ENCODE measurements at regions not wholly inside any gene's neighbourhood (a gene's known extent, or its start where the extent isn't known, plus 50 kb on each side); places are given as distances from the start of the nearest gene placed in this dataset.
A peak's percentile ranks its signal among the peaks of the same experiment; 100 is the strongest.
"Not testable (repeated sequence)": the region's sequence is repeated elsewhere in the genome, so short reads cannot be mapped to it uniquely, and the experiment has no call there.

- no peak for DNase-seq
Measured at GRCh38 chr4:170391066-170391740, 301.4 kb upstream of the AADAT start.

- DNase-seq, result no peak
Measured at GRCh38 chr4:170389411-170389810, 299.7 kb upstream of the AADAT start.

GRCh38 chr4:170388255-170388654 is 298.5 kb upstream of the AADAT start:
- no peak for DNase-seq

- DNase-seq, result no peak
Measured at GRCh38 chr4:170386971-170387370, 297.2 kb upstream of the AADAT start.

GRCh38 chr4:170386511-170386910 is 296.8 kb upstream of the AADAT start:
- DNase-seq, result no peak

GRCh38 chr4:170374770-170375169 is 285.0 kb upstream of the AADAT start:
- no peak for DNase-seq

- DNase-seq, result no peak
Measured at GRCh38 chr4:170348945-170349344, 259.2 kb upstream of the AADAT start.

GRCh38 chr4:170347191-170347590 is 257.4 kb upstream of the AADAT start:
- not testable (repeated sequence) for DNase-seq

GRCh38 chr4:170339522-170339921 is 249.8 kb upstream of the AADAT start:
- DNase-seq, result no peak

GRCh38 chr4:170336238-170336775 is 246.6 kb upstream of the AADAT start:
- no peak for DNase-seq

- no peak for DNase-seq
Measured at GRCh38 chr4:170325599-170325998, 235.8 kb upstream of the AADAT start.

GRCh38 chr4:170323623-170324022 is 233.9 kb upstream of the AADAT start:
- DNase-seq, result no peak

- DNase-seq, result no peak
Measured at GRCh38 chr4:170307182-170307581, 217.4 kb upstream of the AADAT start.

GRCh38 chr4:170306208-170306607 is 216.5 kb upstream of the AADAT start:
- no peak for DNase-seq

- DNase-seq, result no peak
Measured at GRCh38 chr4:170305627-170306026, 215.9 kb upstream of the AADAT start.

- no peak for DNase-seq
Measured at GRCh38 chr4:170281027-170281426, 191.3 kb upstream of the AADAT start.

GRCh38 chr4:170278460-170278859 is 188.7 kb upstream of the AADAT start:
- no peak for DNase-seq

GRCh38 chr4:170274616-170275015 is 184.9 kb upstream of the AADAT start:
- no peak for DNase-seq

GRCh38 chr4:170272959-170273358 is 183.2 kb upstream of the AADAT start:
- DNase-seq, result no peak

GRCh38 chr4:170271723-170272122 is 182.0 kb upstream of the AADAT start:
- DNase-seq, result no peak

- DNase-seq, result no peak
Measured at GRCh38 chr4:170270628-170271027, 180.9 kb upstream of the AADAT start.

GRCh38 chr4:170269950-170270349 is 180.2 kb upstream of the AADAT start:
- DNase-seq, result no peak

- DNase-seq, result peak; percentile 18
Measured at GRCh38 chr4:170259631-170260153, 169.9 kb upstream of the AADAT start.

- no peak for DNase-seq
Measured at GRCh38 chr4:170256807-170257206, 167.1 kb upstream of the AADAT start.

GRCh38 chr4:170248576-170248975 is 158.8 kb upstream of the AADAT start:
- no peak for DNase-seq
